WTC11 (cell line): ENCODE measurements at regions not wholly inside any gene's neighbourhood (a gene's known extent, or its start where the extent isn't known, plus 50 kb on each side); places are given as distances from the start of the nearest gene placed in this dataset.

ENCODE experiments used
- CTCF ChIP-seq: fragments of 200-600 bp; IDR thresholded peaks from 2 replicates; pipeline ENCODE4 v1.8.0; 2022; ENCODE audit warnings: antibody characterized with exemption
- NFYB ChIP-seq: sonication (generic); formaldehyde crosslinking; conservative IDR thresholded peaks from 2 replicates; pipeline ENCODE4 v1.8.0; 2022; ENCODE audit warnings: low read depth, missing genetic modification reagents
- TF ChIP-seq, protein P1 (sequence below): sonication (generic); formaldehyde crosslinking; IDR thresholded peaks from 2 replicates; pipeline ENCODE4 v1.8.1; 2023; ENCODE audit warnings: mild to moderate bottlenecking, missing genetic modification reagents
- TF ChIP-seq, protein P2 (sequence below): sonication (generic); formaldehyde crosslinking; IDR thresholded peaks from 2 replicates; pipeline ENCODE4 v1.8.0; 2022; ENCODE audit warnings: mild to moderate bottlenecking, missing genetic modification reagents

- TF ChIP-seq CTCF (no peak), NFYB (CRISPR knock-in tag) (no peak)
- TF ChIP-seq, protein P1, sequence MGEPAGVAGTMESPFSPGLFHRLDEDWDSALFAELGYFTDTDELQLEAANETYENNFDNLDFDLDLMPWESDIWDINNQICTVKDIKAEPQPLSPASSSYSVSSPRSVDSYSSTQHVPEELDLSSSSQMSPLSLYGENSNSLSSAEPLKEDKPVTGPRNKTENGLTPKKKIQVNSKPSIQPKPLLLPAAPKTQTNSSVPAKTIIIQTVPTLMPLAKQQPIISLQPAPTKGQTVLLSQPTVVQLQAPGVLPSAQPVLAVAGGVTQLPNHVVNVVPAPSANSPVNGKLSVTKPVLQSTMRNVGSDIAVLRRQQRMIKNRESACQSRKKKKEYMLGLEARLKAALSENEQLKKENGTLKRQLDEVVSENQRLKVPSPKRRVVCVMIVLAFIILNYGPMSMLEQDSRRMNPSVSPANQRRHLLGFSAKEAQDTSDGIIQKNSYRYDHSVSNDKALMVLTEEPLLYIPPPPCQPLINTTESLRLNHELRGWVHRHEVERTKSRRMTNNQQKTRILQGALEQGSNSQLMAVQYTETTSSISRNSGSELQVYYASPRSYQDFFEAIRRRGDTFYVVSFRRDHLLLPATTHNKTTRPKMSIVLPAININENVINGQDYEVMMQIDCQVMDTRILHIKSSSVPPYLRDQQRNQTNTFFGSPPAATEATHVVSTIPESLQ (CRISPR knock-in tag): no peak
- TF ChIP-seq, protein P2, sequence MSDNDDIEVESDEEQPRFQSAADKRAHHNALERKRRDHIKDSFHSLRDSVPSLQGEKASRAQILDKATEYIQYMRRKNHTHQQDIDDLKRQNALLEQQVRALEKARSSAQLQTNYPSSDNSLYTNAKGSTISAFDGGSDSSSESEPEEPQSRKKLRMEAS (CRISPR knock-in tag): no peak
Measured at GRCh38 chr4:151538963-151539362, 130.0 kb downstream of the FHIP1A start.
